Endodermal cell (in vitro differentiated cells): ENCODE measurements at regions not wholly inside any gene's neighbourhood (a gene's known extent, or its start where the extent isn't known, plus 50 kb on each side); places are given as distances from the start of the nearest gene placed in this dataset.
A peak's percentile ranks its signal among the peaks of the same experiment; 100 is the strongest.
"Not testable (repeated sequence)": the region's sequence is repeated elsewhere in the genome, so short reads cannot be mapped to it uniquely, and the experiment has no call there.

ENCODE experiments used
- DNase-seq: peaks from one replicate; pipeline ENCODE4 v3.0.0-alpha.2; 2017
- H3K27ac ChIP-seq: 2 replicates; pipeline ENCODE4 v1.5.1; 2013; ENCODE audit warnings: mild to moderate bottlenecking, low read depth, low read length, moderate library complexity
- H3K27me3 ChIP-seq: 2 replicates; pipeline ENCODE4 v1.6.1; 2013; ENCODE audit warnings: mild to moderate bottlenecking, low read length, moderate library complexity; ENCODE audit not compliant: insufficient read depth, control insufficient read depth, poor library complexity, severe bottlenecking
- H3K36me3 ChIP-seq: 2 replicates; pipeline ENCODE4 v1.7.0; 2013; ENCODE audit warnings: mild to moderate bottlenecking, low read length, moderate library complexity; ENCODE audit not compliant: control insufficient read depth, insufficient read depth
- H3K4me1 ChIP-seq: one replicate; pipeline ENCODE4 v1.7.0; 2013; ENCODE audit warnings: low read length; ENCODE audit not compliant: control insufficient read depth, insufficient read depth
- H3K4me3 ChIP-seq: 2 replicates; pipeline ENCODE4 v1.5.1; 2013; ENCODE audit warnings: mild to moderate bottlenecking, low read length, moderate library complexity
- H3K9ac ChIP-seq: 2 replicates; pipeline ENCODE4 v1.6.1; 2013; ENCODE audit warnings: mild to moderate bottlenecking, low read length, moderate library complexity; ENCODE audit not compliant: poor library complexity, severe bottlenecking; ENCODE audit errors: extremely low read depth
- H3K9me3 ChIP-seq: 2 replicates; pipeline ENCODE4 v1.6.1; 2013; ENCODE audit warnings: mild to moderate bottlenecking, low read length, moderate library complexity; ENCODE audit not compliant: control insufficient read depth
- H3K27ac Mint-ChIP-seq: 2 replicates; pipeline ENCODE4 v1.8.0; 2020; ENCODE audit warnings: mixed read lengths
- H3K27me3 Mint-ChIP-seq: 2 replicates; pipeline ENCODE4 v1.8.0; 2021; ENCODE audit warnings: mild to moderate bottlenecking, mixed read lengths; ENCODE audit not compliant: insufficient read depth
- H3K36me3 Mint-ChIP-seq: 2 replicates; pipeline ENCODE4 v1.8.0; 2020; ENCODE audit warnings: low read depth, mixed read lengths
- H3K4me1 Mint-ChIP-seq: 2 replicates; pipeline ENCODE4 v1.8.0; 2020; ENCODE audit warnings: mixed read lengths
- H3K4me3 Mint-ChIP-seq: 2 replicates; pipeline ENCODE4 v1.8.0; 2020; ENCODE audit warnings: mild to moderate bottlenecking, moderate library complexity, mixed read lengths
- H3K9me3 Mint-ChIP-seq: 2 replicates; pipeline ENCODE4 v1.8.0; 2020; ENCODE audit warnings: mild to moderate bottlenecking, mixed read lengths
- CTCF ChIP-seq: fragments of 200-600 bp; sonication (generic); conservative IDR thresholded peaks from 2 replicates; pipeline ENCODE4 v1.5.0; 2021; ENCODE audit warnings: antibody characterized with exemption, mild to moderate bottlenecking
- WGBS, 2 experiments: methylation state at CpG; one replicate each; pipeline versions ENCODE4 v1.1.5 to v1.1.7; 2013; ENCODE audit warnings: missing lambda C conversion rate in 2 of 2, mixed read lengths in 1 of 2; ENCODE audit not compliant: insufficient coverage in 1 of 2, insufficient read length in 1 of 2; 5-methylcytosine and 5-hydroxymethylcytosine counted together

- H3K4me1 ChIP-seq = peaks cover 10% of the 10 kb centered on the region
- peaks cover 26% of the 10 kb centered on the region for H3K9me3 Mint-ChIP-seq
- H3K36me3 ChIP-seq = no peaks in the 10 kb centered on the region
- no peak for TF ChIP-seq CTCF
- no peak overlapping the region for H3K9ac ChIP-seq
- WGBS, 2 experiments = 54 to 59% methylated on average over 5 to 6 of the region's 6 CpGs
- H3K4me3 ChIP-seq = peak overlapping the region; percentile 41
- peak; percentile 46 for DNase-seq
- H3K4me3 Mint-ChIP-seq = peak overlapping the region; percentile 3
- no peaks in the 10 kb centered on the region for H3K27me3 ChIP-seq
- peaks cover 15% of the 10 kb centered on the region for H3K9me3 ChIP-seq
- H3K27ac ChIP-seq = no peak overlapping the region
- H3K27me3 Mint-ChIP-seq = peaks cover 3% of the 10 kb centered on the region
- H3K27ac Mint-ChIP-seq = no peak overlapping the region
- peaks cover 4% of the 10 kb centered on the region for H3K36me3 Mint-ChIP-seq
- peaks cover 21% of the 10 kb centered on the region for H3K4me1 Mint-ChIP-seq
Observed at GRCh38 chr16:5166486-5166885, 68.9 kb upstream of the EEF2KMT start.

- not testable (repeated sequence) for H3K9ac ChIP-seq, H3K4me3 ChIP-seq, H3K27me3 ChIP-seq, H3K27ac Mint-ChIP-seq, H3K36me3 ChIP-seq, H3K36me3 Mint-ChIP-seq, H3K27ac ChIP-seq, H3K4me1 ChIP-seq, H3K27me3 Mint-ChIP-seq, DNase-seq, H3K4me3 Mint-ChIP-seq
- H3K9me3 ChIP-seq = peaks cover 15% of the 10 kb centered on the region
- 40 to 81% methylated on average over 1 of the region's 1 CpG for WGBS, 2 experiments
- Mint-ChIP-seq H3K9me3 (peaks cover 31% of the 10 kb centered on the region), H3K4me1 (peaks cover 21% of the 10 kb centered on the region)
Observed at GRCh38 chr16:5165429-5165828, 67.8 kb upstream of the EEF2KMT start.

- not testable (repeated sequence) for H3K36me3 Mint-ChIP-seq, H3K27ac ChIP-seq, H3K4me3 ChIP-seq, H3K9ac ChIP-seq, H3K27me3 Mint-ChIP-seq, H3K27me3 ChIP-seq, H3K27ac Mint-ChIP-seq, H3K36me3 ChIP-seq, DNase-seq, H3K4me1 ChIP-seq, H3K4me3 Mint-ChIP-seq
- H3K9me3 ChIP-seq = peaks cover 15% of the 10 kb centered on the region
- peaks cover 16% of the 10 kb centered on the region for H3K4me1 Mint-ChIP-seq
- WGBS, 2 experiments = 79 to 98% methylated on average over 2 to 5 of the region's 5 CpGs
- H3K9me3 Mint-ChIP-seq = peaks cover 29% of the 10 kb centered on the region
Observed at GRCh38 chr16:5162801-5163200, 65.2 kb upstream of the EEF2KMT start.

GRCh38 chr16:5161888-5162287 is 64.3 kb upstream of the EEF2KMT start:
- DNase-seq, H3K36me3 Mint-ChIP-seq, H3K27ac Mint-ChIP-seq, H3K4me1 Mint-ChIP-seq, H3K4me3 ChIP-seq, H3K27me3 Mint-ChIP-seq, H3K27me3 ChIP-seq, H3K27ac ChIP-seq, H3K9ac ChIP-seq, H3K4me3 Mint-ChIP-seq, H3K4me1 ChIP-seq, H3K36me3 ChIP-seq: not testable (repeated sequence)
- H3K9me3 Mint-ChIP-seq = peaks cover 29% of the 10 kb centered on the region
- WGBS, 2 experiments = 94 to 95% methylated on average over 2 to 6 of the region's 6 CpGs
- peaks cover 15% of the 10 kb centered on the region for H3K9me3 ChIP-seq

GRCh38 chr16:5160010-5160409 is 62.4 kb upstream of the EEF2KMT start:
- not testable (repeated sequence) for H3K9ac ChIP-seq, H3K36me3 ChIP-seq, H3K36me3 Mint-ChIP-seq, H3K27ac ChIP-seq, DNase-seq, H3K4me3 ChIP-seq, H3K27ac Mint-ChIP-seq, H3K4me1 Mint-ChIP-seq, H3K4me3 Mint-ChIP-seq, H3K27me3 ChIP-seq, H3K4me1 ChIP-seq, H3K27me3 Mint-ChIP-seq
- peaks cover 15% of the 10 kb centered on the region for H3K9me3 ChIP-seq
- peaks cover 29% of the 10 kb centered on the region for H3K9me3 Mint-ChIP-seq
- WGBS, 2 experiments = 93 to 94% methylated on average over 3 to 4 of the region's 4 CpGs

GRCh38 chr16:5159537-5159936 is 61.9 kb upstream of the EEF2KMT start:
- H3K27me3 ChIP-seq, H3K27ac Mint-ChIP-seq, H3K36me3 ChIP-seq, H3K27me3 Mint-ChIP-seq, H3K4me3 Mint-ChIP-seq, H3K4me1 Mint-ChIP-seq, H3K27ac ChIP-seq, H3K4me3 ChIP-seq, DNase-seq, H3K4me1 ChIP-seq, H3K9ac ChIP-seq, H3K36me3 Mint-ChIP-seq: not testable (repeated sequence)
- peaks cover 15% of the 10 kb centered on the region for H3K9me3 ChIP-seq
- WGBS, 2 experiments = 87 to 90% methylated on average over 4 to 5 of the region's 5 CpGs
- peaks cover 29% of the 10 kb centered on the region for H3K9me3 Mint-ChIP-seq
